ENCODE measurements at regions not wholly inside any gene's neighbourhood (a gene's known extent, or its start where the extent isn't known, plus 50 kb on each side); places are given as distances from the start of the nearest gene placed in this dataset.
"Not testable (repeated sequence)": the region's sequence is repeated elsewhere in the genome, so short reads cannot be mapped to it uniquely, and the experiment has no call there.

DNA sequence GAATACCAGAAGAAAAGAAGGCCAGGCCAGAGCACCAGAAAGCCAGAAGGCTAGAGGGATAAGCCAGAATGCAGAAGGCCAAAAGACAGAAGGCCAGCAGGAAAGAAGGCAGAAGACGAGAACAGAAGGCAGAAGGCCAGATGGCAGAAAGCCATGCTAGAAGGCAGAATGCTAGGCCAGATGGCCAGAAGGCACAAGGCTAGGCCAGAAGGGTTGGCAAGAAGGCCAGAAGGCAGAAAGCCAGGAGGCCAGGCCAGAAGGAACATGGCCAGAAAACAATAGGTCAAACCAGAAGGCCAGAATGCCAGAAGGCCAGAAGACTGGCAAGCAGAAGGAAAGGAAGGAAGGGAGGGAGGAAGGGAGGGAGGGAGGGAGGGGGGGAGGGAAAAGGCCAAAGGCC, 188.8 kb downstream of the TUBA3C start:
- DNase-seq, result no peak

- DNase-seq, result no peak
Observed at GRCh38 chr13:18991060-18991459, 190.6 kb downstream of the TUBA3C start.

DNA sequence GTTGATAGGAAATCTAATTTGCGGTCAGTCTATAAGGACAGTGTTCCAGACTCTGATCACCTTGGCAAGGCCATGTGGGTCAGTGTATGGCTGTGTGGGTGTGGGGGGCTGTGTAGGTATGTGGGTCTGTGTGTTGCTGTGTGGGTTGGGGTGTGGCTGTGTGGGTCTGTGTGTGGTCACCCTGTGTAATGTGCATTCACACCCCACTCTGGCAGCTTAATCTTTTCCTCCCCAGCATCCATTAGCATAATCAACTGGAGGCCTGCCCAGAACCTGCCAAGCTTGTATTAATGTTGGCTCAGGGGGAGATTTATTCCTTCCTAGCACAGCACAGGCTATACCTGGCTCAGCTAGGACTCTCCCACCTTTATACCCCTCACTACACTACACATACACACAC, 203.2 kb downstream of the TUBA3C start:
- no peak for DNase-seq

GRCh38 chr13:18977857-18978256, 203.8 kb downstream of the TUBA3C start:
- no peak for DNase-seq

GRCh38 chr13:18971576-18972219, 209.9 kb downstream of the TUBA3C start:
- DNase-seq, result no peak

- DNase-seq, result no peak
Observed at GRCh38 chr13:18965347-18965855, 216.2 kb downstream of the TUBA3C start.

DNA sequence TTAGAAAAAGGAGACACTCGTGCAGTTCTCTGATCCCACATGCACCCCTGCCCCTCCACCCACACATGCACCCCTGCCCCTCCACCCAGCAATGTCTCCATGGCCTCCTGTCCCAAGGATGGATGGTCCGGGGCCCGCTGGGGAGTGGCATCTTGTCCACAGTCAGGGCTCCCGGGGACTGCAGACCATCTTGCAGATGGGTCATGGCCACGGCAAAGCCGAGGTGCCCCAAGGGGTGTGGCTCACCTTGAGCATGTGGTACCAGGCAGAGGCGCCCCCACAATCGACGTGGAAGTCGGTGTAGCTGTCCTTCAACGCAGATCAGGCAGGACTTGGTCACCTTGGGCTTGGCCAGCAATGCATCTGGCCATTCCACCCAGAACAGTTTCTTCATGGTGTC, 216.7 kb downstream of the TUBA3C start:
- no peak for DNase-seq

GRCh38 chr13:18963684-18964083, 217.9 kb downstream of the TUBA3C start:
- not testable (repeated sequence) for DNase-seq

DNA sequence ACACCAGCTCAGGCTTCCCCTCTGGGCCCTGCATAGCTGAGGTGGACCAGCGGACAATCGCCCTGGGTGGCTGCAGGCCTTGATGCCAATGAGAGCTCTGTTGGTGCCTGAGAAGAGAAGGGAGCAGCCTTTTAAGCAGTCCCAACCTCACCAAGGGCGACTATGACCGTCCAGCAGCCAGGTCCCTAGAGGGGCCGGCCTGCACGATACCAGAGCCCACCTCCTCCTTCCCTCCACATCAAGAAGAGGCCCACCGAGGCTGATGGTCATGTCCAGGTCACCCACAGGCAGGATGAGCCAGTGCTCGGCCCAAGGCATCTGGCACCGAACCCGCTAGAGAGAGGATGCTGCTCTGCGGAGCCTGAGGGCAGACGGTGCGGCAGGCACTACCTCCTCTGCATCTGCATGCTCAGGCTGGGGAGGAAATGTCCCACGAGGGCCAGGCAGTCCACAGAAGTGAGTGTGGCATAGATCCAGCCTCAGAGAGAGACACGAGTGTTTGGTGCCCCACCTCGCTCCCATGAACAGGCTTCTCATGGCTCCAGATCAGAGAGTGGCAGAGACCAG, 219.4 kb downstream of the TUBA3C start:
- DNase-seq, result no peak

- no peak for DNase-seq
Observed at GRCh38 chr13:18961383-18962117, 220.1 kb downstream of the TUBA3C start.

- no peak for DNase-seq
Observed at GRCh38 chr13:18960637-18961227, 220.9 kb downstream of the TUBA3C start.

- no peak for DNase-seq
Observed at GRCh38 chr13:18959996-18960395, 221.6 kb downstream of the TUBA3C start.

DNA sequence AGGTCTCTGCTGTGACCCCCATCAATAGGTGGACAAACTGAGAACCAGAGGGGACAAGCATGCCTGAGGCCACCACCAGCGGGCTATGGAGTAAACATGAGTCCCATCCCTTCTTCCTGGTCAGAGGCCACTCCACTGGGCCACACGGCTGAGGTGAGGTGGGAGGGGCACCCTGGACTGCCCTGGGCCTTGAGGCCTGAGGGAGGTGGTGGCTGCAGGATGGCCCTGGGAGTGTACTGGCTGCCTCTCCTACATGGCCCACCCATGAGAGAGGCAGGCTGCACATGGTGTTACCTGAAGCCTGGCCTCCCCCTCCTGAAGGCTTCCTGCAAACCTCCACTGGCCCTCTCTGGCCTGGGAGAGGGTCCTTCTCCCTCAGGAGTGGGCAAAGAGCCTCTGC, 222.4 kb downstream of the TUBA3C start:
- no peak for DNase-seq

- no peak for DNase-seq
Observed at GRCh38 chr13:18956473-18957078, 225.0 kb downstream of the TUBA3C start.

DNA sequence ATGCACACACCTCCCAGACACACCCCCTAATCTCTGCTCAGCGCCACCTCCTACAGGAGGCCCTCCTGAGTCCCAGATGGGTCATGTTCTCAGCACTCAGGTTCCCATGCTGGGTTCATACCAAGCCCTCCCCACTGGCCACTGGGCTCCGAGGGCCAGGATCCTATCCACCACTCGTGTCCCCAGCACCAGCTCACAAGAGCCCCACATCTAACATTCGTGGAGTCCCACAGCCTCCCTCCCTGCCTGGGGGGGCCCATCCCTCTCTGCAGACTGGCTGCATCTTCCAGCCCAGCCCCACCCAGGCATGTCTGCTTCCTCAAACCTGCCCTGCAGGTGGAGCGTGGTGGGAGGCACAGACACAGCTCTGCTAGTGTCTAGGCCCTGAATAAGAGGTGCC, 227.4 kb downstream of the TUBA3C start:
- DNase-seq, result peak; percentile 22

DNA sequence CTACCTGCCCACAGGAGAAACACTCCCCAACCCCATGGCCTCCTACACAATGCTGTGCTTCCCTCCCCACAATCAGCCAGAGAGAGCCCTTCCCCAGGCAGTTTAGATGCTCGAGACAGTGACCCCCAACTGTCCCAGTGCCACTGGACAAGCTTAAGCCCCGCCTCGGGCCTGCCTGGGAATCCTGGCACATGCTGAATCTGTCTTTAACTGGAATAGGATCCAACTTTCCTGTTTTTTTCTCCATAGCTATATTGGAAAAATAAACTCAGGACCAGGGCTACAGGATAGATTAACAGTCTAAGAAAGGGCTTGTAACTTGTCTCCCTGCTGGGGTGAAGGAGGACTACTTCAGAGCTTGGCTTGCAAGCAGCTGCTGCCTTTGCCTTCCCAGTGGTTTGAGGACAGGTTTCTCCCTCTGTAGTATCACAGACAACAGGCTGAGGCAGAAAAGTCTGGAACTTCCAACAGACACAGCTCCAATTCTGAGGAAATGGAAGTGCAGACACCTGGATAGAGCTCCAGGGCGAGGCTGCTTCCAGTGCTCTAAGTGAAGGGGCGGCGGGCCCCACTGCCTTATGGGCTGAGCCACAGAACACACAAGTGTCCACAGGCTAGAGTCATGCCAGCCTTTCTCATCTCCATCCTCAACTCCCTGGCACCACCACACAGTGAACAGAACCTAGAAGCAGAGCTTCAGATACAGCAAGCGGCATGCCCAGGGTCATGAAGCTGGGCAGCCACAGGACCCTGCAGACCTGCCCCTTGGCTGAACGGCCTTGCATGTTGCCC, 228.3 kb downstream of the TUBA3C start:
- peak; percentile 31 for DNase-seq

DNA sequence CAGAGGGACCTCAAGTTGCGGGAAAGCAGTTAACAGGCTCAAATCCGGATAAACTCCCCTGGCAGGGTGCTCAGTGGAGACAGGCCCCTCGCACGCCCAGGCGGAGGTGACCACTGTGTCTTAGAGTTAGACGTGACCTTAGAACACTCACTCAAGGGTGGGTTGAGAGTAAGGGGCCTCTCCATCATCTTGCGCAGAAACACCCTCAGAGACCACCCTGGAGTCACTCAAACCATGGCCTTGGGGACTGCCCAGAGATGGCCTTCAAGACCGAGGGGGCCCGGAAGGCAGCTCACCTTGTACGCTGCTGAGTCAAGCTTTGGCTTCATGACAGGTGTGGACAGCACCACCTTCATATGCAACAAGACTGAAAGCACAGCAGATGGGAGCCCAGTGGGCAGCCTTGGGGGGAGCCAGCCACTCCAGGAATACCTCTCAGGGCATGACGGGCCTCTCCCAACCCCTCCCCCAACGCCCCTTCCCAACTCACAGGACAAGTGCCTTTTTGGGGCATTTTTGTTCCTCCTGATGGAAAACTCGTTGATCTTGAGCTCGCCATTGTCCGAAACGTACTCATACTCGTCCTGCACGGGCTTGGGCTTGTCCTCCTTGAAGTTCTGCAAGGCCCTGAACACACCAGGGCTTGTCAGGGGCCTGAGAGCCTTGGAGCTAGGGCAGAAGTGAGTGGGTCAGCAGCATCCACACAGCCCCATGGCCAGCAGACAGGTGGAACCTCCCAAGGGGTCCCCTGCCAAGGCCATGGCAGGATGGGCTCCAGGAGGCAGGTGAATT, 229.2 kb downstream of the TUBA3C start:
- no peak for DNase-seq

- DNase-seq, result no peak
Observed at GRCh38 chr13:18951412-18951811, 230.2 kb downstream of the TUBA3C start.

GRCh38 chr13:18949970-18950369, 231.7 kb downstream of the TUBA3C start:
- no peak for DNase-seq

DNA sequence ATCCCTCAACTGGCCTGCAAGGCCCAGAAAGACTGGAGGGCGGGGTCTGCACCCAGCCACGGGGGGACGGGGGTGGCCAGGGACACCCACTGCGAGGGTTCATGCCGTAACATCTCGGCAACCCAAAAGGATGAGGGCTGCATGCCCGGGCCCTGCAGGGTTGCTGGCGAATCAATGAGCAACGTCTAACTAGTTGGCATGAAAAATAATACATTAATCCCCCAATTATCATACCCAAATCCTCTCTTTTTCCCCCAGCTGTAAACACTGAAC, 232.2 kb downstream of the TUBA3C start:
- DNase-seq, result no peak

DNA sequence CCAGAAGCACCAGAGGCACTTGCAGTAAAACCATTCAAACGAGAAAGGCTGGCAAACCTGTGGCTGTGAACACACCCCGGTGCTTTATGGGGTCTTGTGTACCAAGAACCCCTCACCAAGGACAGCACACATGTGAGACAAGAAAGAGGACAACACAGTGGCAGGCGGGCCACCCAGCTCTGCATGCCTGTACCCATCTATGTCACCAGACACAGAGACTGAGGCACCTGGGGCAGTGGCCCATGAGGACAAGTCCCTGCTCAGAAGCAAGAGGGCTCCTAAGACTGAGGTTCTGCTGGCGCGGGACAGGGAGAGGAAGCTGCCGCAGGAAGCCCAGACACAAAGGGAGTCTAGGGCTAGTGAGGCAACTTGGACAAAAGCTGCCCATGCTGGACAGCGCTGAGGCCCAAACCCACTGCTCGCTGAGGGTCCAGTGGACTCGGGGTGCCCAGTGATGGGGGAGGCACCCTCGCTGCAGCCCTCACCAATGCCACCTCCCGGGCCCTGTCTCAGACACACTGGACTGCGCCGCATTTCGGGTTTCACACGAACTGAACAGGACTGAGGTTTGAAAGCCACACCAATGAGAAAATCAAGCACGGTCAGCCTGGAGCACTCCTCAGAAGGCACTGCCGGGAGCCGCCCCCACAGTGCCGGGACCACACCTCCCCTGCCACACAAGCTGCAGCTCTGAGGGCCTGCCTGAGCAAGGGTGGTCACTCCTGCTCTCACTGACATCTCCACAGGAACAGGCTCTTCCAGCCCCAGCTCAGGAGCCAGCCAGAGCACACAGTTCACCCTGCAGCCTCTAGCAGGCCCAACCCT, 232.7 kb downstream of the TUBA3C start:
- DNase-seq, result peak; percentile 27

All from islet precursor cell (in vitro differentiated cells).